Adrenal gland (tissue), 5 donors: ENCODE measurements at regions not wholly inside any gene's neighbourhood (a gene's known extent, or its start where the extent isn't known, plus 50 kb on each side); places are given as distances from the start of the nearest gene placed in this dataset.

Experiments used
- CTCF ChIP-seq, 6 experiments: fragments of 450-650 bp in 4 of 6; fragments of 200-600 bp in 2 of 6; sonication (generic) in 1 of 6; IDR thresholded peaks; 1 replicate in 5 of 6; 2 replicates in 1 of 6; pipeline versions ENCODE4 v1.5.1 to v1.8.0; 2016 to 2021; ENCODE audit warnings: antibody characterized with exemption in 6 of 6, mild to moderate bottlenecking in 2 of 6, moderate library complexity in 1 of 6
- POLR2A ChIP-seq, 2 donors: fragments of 450-650 bp; IDR thresholded peaks; one replicate each; pipeline ENCODE4 v1.6.1; 2017; ENCODE audit warnings: antibody characterized with exemption in 2 of 2, mild to moderate bottlenecking in 2 of 2, moderate library complexity in 1 of 2
- donor health status: DM: no; HTN: no; CAD: no.

GRCh38 chr1:4551706-4552105, 102.7 kb upstream of the AJAP1 start:
- no peak for TF ChIP-seq CTCF (IDR thresholded peaks at IDR 0.05)
- no peak for TF ChIP-seq POLR2A (IDR thresholded peaks at IDR 0.05)
